ENCODE measurements at regions not wholly inside any gene's neighbourhood (a gene's known extent, or its start where the extent isn't known, plus 50 kb on each side); places are given as distances from the start of the nearest gene placed in this dataset.

DNA sequence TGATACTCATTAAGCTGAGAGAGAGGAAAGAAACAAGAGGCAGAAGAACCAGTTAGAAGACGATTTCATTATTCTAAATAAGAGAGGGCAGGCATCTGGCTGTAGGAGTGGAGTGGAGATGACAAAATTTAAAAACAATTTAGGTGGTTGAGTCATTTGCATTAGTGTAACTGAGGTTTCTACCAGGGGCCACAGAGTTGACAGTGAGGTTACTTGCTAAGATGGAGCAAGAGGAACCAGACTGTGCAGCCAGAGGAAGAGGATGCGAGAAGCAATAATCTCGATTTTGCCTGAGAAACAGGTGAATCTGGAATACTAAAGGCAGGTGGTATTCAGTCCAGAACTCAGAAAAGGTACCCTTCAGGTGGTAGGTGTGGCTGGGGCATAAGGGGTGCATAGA, 491.9 kb downstream of the MID1IP1 start:
- Histone ChIP-seq H3K9me3 (ENCODE audit: control insufficient read depth, insufficient read depth, low read depth, low read length) (no peaks in the 10 kb centered on the region), H3K27ac (ENCODE audit: extremely low read depth, low read depth, low read length) (no peak overlapping the region), H3K36me3 (ENCODE audit: control insufficient read depth in 2 of 2, insufficient read depth in 1 of 2, low read length in 2 of 2) (no peaks in the 10 kb centered on the region), H3K4me1 (ENCODE audit: control insufficient read depth, insufficient read depth, low read length) (no peaks in the 10 kb centered on the region), H3K4me3 (ENCODE audit: low read depth, low read length) (no peak overlapping the region)
- ChIA-PET CTCF (interaction anchor here (1.1 kb wide), 1 partner anchor 52 kb away, joined by 4 read pairs; no protein-coding TSS in a partner anchor), POLR2A (no interaction called here)
- TF ChIP-seq MEIS1 (CRISPR knock-in tag; IDR thresholded peaks at IDR 0.05; ENCODE audit: borderline replicate concordance) (no peak), ZNF404 (tag by site-specific recombination; IDR thresholded peaks at IDR 0.05) (no peak), ZEB2 (tag by site-specific recombination; IDR thresholded peaks at IDR 0.05) (no peak), ZNF549 (tag by site-specific recombination; IDR thresholded peaks at IDR 0.05) (no peak)

DNA sequence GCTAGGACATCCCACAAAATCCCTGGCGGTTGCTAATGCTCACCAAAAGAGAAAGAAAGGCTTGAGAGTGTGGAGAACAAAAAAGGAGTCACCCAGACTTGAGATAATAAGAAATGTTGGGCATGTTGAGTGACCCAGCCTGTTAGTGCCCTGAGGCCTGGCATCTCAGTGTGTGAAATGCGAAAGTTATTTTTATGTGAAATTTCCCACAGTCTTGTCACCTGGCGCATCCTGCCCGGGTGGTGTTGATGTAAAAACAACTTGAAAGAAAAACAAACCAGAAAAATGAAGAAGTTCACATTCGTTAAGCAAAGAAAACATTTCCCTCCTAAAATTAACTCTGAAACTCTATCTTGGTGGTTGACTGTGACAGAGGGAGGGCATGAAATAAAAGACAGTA, 495.2 kb downstream of the MID1IP1 start:
- H3K36me3 ChIP-seq (ENCODE audit: control insufficient read depth in 2 of 2, insufficient read depth in 1 of 2, low read length in 2 of 2) = no peaks in the 10 kb centered on the region
- POLR2A ChIA-PET = no interaction called here
- no peak overlapping the region for H3K4me3 ChIP-seq (ENCODE audit: low read depth, low read length)
- H3K27ac ChIP-seq (ENCODE audit: extremely low read depth, low read depth, low read length) = no peak overlapping the region
- H3K4me1 ChIP-seq (ENCODE audit: control insufficient read depth, insufficient read depth, low read length) = no peaks in the 10 kb centered on the region
- CTCF ChIA-PET = no interaction called here
- TF ChIP-seq ZFHX2 (tag by site-specific recombination; conservative IDR thresholded peaks at IDR 0.05) = no peak
- TF ChIP-seq ZNF223 (tag by site-specific recombination; IDR thresholded peaks at IDR 0.05) = no peak
- no peak for TF ChIP-seq ZBTB20 (tag by site-specific recombination; IDR thresholded peaks at IDR 0.05)
- no peak for TF ChIP-seq ZNF266 (tag by site-specific recombination; IDR thresholded peaks at IDR 0.05; ENCODE audit: low read depth)
- no peak for TF ChIP-seq ZNF112 (tag by site-specific recombination; IDR thresholded peaks at IDR 0.05)
- TF ChIP-seq, protein P1, sequence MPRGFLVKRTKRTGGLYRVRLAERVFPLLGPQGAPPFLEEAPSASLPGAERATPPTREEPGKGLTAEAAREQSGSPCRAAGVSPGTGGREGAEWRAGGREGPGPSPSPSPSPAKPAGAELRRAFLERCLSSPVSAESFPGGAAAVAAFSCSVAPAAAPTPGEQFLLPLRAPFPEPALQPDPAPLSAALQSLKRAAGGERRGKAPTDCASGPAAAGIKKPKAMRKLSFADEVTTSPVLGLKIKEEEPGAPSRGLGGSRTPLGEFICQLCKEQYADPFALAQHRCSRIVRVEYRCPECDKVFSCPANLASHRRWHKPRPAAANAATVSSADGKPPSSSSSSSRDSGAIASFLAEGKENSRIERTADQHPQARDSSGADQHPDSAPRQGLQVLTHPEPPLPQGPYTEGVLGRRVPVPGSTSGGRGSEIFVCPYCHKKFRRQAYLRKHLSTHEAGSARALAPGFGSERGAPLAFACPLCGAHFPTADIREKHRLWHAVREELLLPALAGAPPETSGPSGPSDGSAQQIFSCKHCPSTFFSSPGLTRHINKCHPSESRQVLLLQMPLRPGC (tag by site-specific recombination; IDR thresholded peaks at IDR 0.05) = no peak
- no peak for TF ChIP-seq ZNF473 (tag by site-specific recombination; IDR thresholded peaks at IDR 0.05)
- TF ChIP-seq ZNF610 (tag by site-specific recombination; IDR thresholded peaks at IDR 0.05; ENCODE audit: borderline replicate concordance) = no peak
- no peak for TF ChIP-seq ZNF791 (tag by site-specific recombination; IDR thresholded peaks at IDR 0.05)
- no peak for TF ChIP-seq ZNF837 (tag by site-specific recombination; IDR thresholded peaks at IDR 0.05)
- no peak for TF ChIP-seq ZNF561 (tag by site-specific recombination; IDR thresholded peaks at IDR 0.05; ENCODE audit: borderline replicate concordance)
- no peak for TF ChIP-seq SETDB1 (IDR thresholded peaks at IDR 0.05; ENCODE audit: insufficient read length, low read length)
- TF ChIP-seq WT1 (tag by site-specific recombination; IDR thresholded peaks at IDR 0.05) = no peak
- no peak for TF ChIP-seq ZNF423 (tag by site-specific recombination; IDR thresholded peaks at IDR 0.05)
- no peak for TF ChIP-seq GFI1B (tag by site-specific recombination; IDR thresholded peaks at IDR 0.05)
- TF ChIP-seq ZNF169 (tag by site-specific recombination; IDR thresholded peaks at IDR 0.05) = no peak
- no peak for TF ChIP-seq ZNF660 (tag by site-specific recombination; IDR thresholded peaks at IDR 0.05)
- no peaks in the 10 kb centered on the region for H3K9me3 ChIP-seq (ENCODE audit: control insufficient read depth, insufficient read depth, low read depth, low read length)

DNA sequence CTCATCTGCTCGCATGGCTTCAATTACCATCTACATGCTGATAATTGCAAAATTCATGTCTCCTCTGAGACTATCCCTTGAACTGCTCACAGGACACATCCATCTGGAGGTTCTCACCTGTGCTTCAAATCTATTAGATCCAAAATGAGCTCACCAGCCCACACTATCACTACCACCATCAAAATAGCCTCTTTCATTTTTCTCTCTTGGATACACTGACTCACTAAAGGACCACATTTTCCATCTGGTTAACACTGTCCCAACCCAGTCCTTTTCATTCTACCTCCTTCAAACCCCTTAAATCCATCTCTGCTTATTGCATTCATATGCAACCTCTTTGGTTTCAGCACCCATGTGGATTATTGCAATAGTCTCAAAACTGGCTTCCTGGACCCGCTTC, 497.6 kb downstream of the MID1IP1 start:
- ChIA-PET CTCF (no interaction called here), POLR2A (no interaction called here)
- no peak overlapping the region for H3K4me3 ChIP-seq (ENCODE audit: low read depth, low read length)
- TF ChIP-seq ZNF670 (tag by site-specific recombination; IDR thresholded peaks at IDR 0.05; ENCODE audit: low read depth) = no peak
- TF ChIP-seq, protein P2, sequence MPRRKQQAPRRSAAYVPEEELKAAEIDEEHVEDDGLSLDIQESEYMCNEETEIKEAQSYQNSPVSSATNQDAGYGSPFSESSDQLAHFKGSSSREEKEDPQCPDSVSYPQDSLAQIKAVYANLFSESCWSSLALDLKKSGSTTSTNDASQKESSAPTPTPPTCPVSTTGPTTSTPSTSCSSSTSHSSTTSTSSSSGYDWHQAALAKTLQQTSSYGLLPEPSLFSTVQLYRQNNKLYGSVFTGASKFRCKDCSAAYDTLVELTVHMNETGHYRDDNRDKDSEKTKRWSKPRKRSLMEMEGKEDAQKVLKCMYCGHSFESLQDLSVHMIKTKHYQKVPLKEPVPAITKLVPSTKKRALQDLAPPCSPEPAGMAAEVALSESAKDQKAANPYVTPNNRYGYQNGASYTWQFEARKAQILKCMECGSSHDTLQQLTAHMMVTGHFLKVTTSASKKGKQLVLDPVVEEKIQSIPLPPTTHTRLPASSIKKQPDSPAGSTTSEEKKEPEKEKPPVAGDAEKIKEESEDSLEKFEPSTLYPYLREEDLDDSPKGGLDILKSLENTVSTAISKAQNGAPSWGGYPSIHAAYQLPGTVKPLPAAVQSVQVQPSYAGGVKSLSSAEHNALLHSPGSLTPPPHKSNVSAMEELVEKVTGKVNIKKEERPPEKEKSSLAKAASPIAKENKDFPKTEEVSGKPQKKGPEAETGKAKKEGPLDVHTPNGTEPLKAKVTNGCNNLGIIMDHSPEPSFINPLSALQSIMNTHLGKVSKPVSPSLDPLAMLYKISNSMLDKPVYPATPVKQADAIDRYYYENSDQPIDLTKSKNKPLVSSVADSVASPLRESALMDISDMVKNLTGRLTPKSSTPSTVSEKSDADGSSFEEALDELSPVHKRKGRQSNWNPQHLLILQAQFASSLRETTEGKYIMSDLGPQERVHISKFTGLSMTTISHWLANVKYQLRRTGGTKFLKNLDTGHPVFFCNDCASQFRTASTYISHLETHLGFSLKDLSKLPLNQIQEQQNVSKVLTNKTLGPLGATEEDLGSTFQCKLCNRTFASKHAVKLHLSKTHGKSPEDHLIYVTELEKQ (tag by site-specific recombination; IDR thresholded peaks at IDR 0.05; ENCODE audit: borderline replicate concordance) = no peak
- TF ChIP-seq, protein P3, sequence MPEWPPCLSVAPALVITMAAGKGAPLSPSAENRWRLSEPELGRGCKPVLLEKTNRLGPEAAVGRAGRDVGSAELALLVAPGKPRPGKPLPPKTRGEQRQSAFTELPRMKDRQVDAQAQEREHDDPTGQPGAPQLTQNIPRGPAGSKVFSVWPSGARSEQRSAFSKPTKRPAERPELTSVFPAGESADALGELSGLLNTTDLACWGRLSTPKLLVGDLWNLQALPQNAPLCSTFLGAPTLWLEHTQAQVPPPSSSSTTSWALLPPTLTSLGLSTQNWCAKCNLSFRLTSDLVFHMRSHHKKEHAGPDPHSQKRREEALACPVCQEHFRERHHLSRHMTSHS (tag by site-specific recombination; IDR thresholded peaks at IDR 0.05) = no peak
- TF ChIP-seq ZNF391 (tag by site-specific recombination; IDR thresholded peaks at IDR 0.05; ENCODE audit: borderline replicate concordance, low read depth) = no peak
- no peak for TF ChIP-seq ZNF843 (tag by site-specific recombination; IDR thresholded peaks at IDR 0.05)
- TF ChIP-seq ZNF350 (tag by site-specific recombination; IDR thresholded peaks at IDR 0.05) = no peak
- H3K27ac ChIP-seq (ENCODE audit: extremely low read depth, low read depth, low read length) = no peak overlapping the region
- no peaks in the 10 kb centered on the region for H3K4me1 ChIP-seq (ENCODE audit: control insufficient read depth, insufficient read depth, low read length)
- no peaks in the 10 kb centered on the region for H3K9me3 ChIP-seq (ENCODE audit: control insufficient read depth, insufficient read depth, low read depth, low read length)
- no peaks in the 10 kb centered on the region for H3K36me3 ChIP-seq (ENCODE audit: control insufficient read depth in 2 of 2, insufficient read depth in 1 of 2, low read length in 2 of 2)

Data from HEK293 (cell line).